Ovary (tissue), 7 donors: ENCODE measurements at regions not wholly inside any gene's neighbourhood (a gene's known extent, or its start where the extent isn't known, plus 50 kb on each side); places are given as distances from the start of the nearest gene placed in this dataset.

ENCODE experiments used
- DNase-seq, 5 donors: peaks; one replicate each; pipeline ENCODE4 v3.0.0-alpha.2; 2019 to 2020
- H3K27ac ChIP-seq, 2 donors: fragments of 200-600 bp; one replicate each; pipeline versions ENCODE4 v1.5.1 to v1.8.0; 2019 to 2022
- H3K27me3 ChIP-seq: fragments of 200-600 bp; one replicate; pipeline ENCODE4 v1.8.0; 2022
- H3K36me3 ChIP-seq: fragments of 200-600 bp; sonication (generic); one replicate; pipeline ENCODE4 v1.5.1; 2019
- H3K4me1 ChIP-seq: one replicate; pipeline ENCODE4 v1.8.1; 2013; ENCODE audit warnings: mild to moderate bottlenecking, moderate library complexity; ENCODE audit not compliant: insufficient read depth
- H3K4me3 ChIP-seq: fragments of 200-600 bp; sonication (generic); one replicate; pipeline ENCODE4 v1.5.1; 2017
- H3K9me3 ChIP-seq, 2 donors: fragments of 200-600 bp in 1 of 2; sonication (generic) in 1 of 2; one replicate each; pipeline versions ENCODE4 v1.5.1 to v1.8.1; 2013 to 2019; ENCODE audit warnings: mild to moderate bottlenecking in 1 of 2, moderate library complexity in 1 of 2
- EP300 ChIP-seq: sonication (generic); formaldehyde crosslinking; IDR thresholded peaks from one replicate; pipeline ENCODE4 v1.6.1; 2017; ENCODE audit warnings: antibody characterized with exemption
- POLR2A ChIP-seq: fragments of 450-650 bp; IDR thresholded peaks from one replicate; pipeline ENCODE4 v1.6.1; 2017; ENCODE audit warnings: antibody characterized with exemption, mild to moderate bottlenecking, moderate library complexity
- WGBS, 3 donors: extraction: QIAGEN DNeasy Blood & Tissue Kit in 1 of 3; methylation state at CpG; one replicate each; pipeline versions ENCODE4 v1.1.5 to v1.1.7; 2013 to 2017; 5-methylcytosine and 5-hydroxymethylcytosine counted together
- intact Hi-C, 4 donors: fragments of 100-400 bp; cut with DNase I; formaldehyde crosslinking; loops; one replicate each; pipeline versions ENCODE4 v1.11.0 to v1.15.1; 2022 to 2023
- TF ChIP-seq, protein P1 (sequence below), 3 donors: fragments of 450-650 bp in 2 of 3; fragments of 200-600 bp in 1 of 3; IDR thresholded peaks; one replicate each; pipeline versions ENCODE4 v1.5.1 to v1.8.0; 2016 to 2022; ENCODE audit warnings: antibody characterized with exemption in 3 of 3, mild to moderate bottlenecking in 1 of 3
- donor health status: DM: no; HTN: no; CAD: no; lungs with moderate emphysema.
- donor health status: DM: no; HTN: no; CAD: no.
- donor health status: Bipolar disorder and iron deficiency.
- donor health status: DM: no; HTN: no; CAD: no.
- donor health status: DM: yes; HTN: yes; CAD: no.

DNA sequence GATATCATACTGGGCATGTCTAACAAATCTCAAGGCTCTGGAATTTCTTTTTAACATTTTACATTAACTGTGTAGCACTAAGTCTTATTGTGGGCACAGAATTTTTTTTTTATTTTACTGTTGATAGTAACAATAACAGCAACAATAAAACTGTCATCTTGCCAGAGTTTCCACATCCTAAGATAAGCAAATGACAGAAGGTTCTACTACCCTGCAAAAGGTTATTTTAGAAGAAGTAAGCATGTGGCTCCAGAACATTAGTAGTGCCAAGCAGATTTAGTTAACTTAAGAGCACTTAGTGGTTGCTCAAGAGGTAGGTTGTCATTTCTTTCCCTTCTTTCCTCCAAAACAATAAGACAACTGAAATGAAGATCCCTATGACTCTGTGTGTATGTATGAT, 743.0 kb upstream of the CBLB start:
- Histone ChIP-seq H3K27ac (no peak overlapping the region), H3K36me3 (no peaks in the 10 kb centered on the region), H3K27me3 (no peaks in the 10 kb centered on the region), H3K4me1 (peaks cover 2% of the 10 kb centered on the region), H3K4me3 (no peak overlapping the region), H3K9me3 (no peaks in the 10 kb centered on the region)
- TF ChIP-seq, protein P1, sequence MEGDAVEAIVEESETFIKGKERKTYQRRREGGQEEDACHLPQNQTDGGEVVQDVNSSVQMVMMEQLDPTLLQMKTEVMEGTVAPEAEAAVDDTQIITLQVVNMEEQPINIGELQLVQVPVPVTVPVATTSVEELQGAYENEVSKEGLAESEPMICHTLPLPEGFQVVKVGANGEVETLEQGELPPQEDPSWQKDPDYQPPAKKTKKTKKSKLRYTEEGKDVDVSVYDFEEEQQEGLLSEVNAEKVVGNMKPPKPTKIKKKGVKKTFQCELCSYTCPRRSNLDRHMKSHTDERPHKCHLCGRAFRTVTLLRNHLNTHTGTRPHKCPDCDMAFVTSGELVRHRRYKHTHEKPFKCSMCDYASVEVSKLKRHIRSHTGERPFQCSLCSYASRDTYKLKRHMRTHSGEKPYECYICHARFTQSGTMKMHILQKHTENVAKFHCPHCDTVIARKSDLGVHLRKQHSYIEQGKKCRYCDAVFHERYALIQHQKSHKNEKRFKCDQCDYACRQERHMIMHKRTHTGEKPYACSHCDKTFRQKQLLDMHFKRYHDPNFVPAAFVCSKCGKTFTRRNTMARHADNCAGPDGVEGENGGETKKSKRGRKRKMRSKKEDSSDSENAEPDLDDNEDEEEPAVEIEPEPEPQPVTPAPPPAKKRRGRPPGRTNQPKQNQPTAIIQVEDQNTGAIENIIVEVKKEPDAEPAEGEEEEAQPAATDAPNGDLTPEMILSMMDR (IDR thresholded peaks at IDR 0.05), result no peak
- TF ChIP-seq EP300 (no peak), POLR2A (no peak)
- no peak for DNase-seq
- intact Hi-C loops, result no loop called here

DNA sequence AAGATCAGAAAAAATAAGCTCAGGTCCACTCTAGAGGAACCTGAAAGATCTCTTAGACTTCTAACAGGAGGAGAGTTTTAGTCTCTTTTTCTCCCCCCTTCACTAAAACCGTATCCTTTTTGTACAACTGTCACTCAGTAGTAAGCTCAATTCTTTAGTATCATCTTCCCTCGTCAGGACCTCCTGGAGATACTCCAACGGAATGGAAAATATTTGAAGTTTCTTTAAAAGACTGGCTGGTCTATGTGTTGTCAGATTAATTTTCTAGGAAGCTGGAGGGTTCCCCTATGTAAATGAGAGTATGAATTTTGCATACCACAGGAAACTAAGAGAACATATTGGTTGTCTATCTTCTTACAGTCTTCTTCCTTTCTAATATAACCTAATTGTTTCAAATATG, 747.7 kb upstream of the CBLB start:
- 66 to 80% (median 78%) methylated on average over 3 of the region's 3 CpGs for WGBS, 3 donors
- Histone ChIP-seq H3K9me3 (no peaks in the 10 kb centered on the region), H3K27me3 (no peaks in the 10 kb centered on the region), H3K27ac (no peak overlapping the region), H3K36me3 (no peaks in the 10 kb centered on the region), H3K4me1 (no peaks in the 10 kb centered on the region), H3K4me3 (no peak overlapping the region)
- intact Hi-C loops, result no loop called here
- TF ChIP-seq POLR2A (no peak), EP300 (no peak)
- TF ChIP-seq, protein P1 (IDR thresholded peaks at IDR 0.05), result no peak
- DNase-seq, result no peak

DNA sequence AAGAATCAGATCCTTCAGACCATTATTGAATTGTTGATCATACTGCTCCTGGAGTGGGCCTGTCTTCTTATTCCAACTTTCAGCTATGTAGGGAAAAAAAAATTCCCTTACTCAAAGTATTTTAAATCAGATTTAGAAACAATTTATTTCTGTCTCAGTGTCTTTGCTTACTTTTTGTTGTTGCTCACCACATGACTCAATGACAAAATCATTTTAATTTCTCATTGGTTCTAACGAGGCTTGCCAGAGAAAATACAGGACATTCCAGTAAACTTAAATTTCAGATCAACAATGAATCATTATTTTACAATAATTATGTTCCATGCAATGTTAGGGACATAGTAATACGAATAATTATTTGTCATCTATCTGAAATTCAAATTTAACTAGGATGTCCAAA, 748.5 kb upstream of the CBLB start:
- Histone ChIP-seq H3K36me3 (no peaks in the 10 kb centered on the region), H3K4me1 (no peaks in the 10 kb centered on the region), H3K4me3 (no peak overlapping the region), H3K9me3 (no peaks in the 10 kb centered on the region), H3K27me3 (no peaks in the 10 kb centered on the region), H3K27ac (no peak overlapping the region)
- intact Hi-C loops, result no loop called here
- DNase-seq, result no peak
- WGBS, 3 donors, result 82 to 84% (median 82%) methylated on average over 2 of the region's 2 CpGs
- TF ChIP-seq, protein P1 (IDR thresholded peaks at IDR 0.05), result no peak
- TF ChIP-seq POLR2A, result no peak

- no peak for DNase-seq
- WGBS, 3 donors, result 93 to 100% (median 99%) methylated on average over 1 of the region's 1 CpG
- no peak overlapping the region for H3K27ac ChIP-seq
- no peak overlapping the region for H3K4me3 ChIP-seq
- H3K36me3 ChIP-seq, result no peaks in the 10 kb centered on the region
- no peaks in the 10 kb centered on the region for H3K9me3 ChIP-seq
- intact Hi-C loops, result no loop called here
- TF ChIP-seq POLR2A, result no peak
- TF ChIP-seq, protein P1 (IDR thresholded peaks at IDR 0.05), result no peak
- TF ChIP-seq EP300, result no peak
- no peaks in the 10 kb centered on the region for H3K27me3 ChIP-seq
- H3K4me1 ChIP-seq, result no peaks in the 10 kb centered on the region
These were observed 751.8 kb upstream of the CBLB start for GRCh38 chr3:106620646-106621045.

DNA sequence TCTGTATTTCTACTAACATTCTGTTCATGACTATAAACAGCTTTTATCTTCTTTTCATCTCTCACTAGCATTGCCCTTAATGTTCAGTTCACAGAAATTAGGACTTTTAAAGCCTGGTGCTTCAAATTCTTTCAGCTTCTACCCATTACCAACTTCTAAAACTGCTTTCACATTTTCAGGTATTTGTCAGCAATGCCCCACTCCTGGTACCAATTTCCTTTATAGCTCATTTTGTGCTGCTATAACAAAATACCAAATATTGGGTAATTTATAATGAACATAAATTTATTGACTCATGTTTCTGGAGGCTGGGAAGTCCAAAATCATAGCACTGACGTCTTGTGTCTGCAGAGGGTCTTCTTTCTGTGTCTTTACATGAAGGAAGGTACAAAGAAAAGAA, 753.1 kb upstream of the CCDC54 start:
- Histone ChIP-seq H3K36me3 (no peaks in the 10 kb centered on the region), H3K27me3 (no peaks in the 10 kb centered on the region), H3K27ac (no peak overlapping the region), H3K4me1 (peaks cover 1% of the 10 kb centered on the region), H3K4me3 (no peak overlapping the region), H3K9me3 (no peaks in the 10 kb centered on the region)
- intact Hi-C loops, result no loop called here
- no peak for TF ChIP-seq POLR2A
- TF ChIP-seq, protein P1 (IDR thresholded peaks at IDR 0.05), result no peak
- no peak for DNase-seq
- 91 to 96% (median 95%) methylated on average over 1 of the region's 1 CpG for WGBS, 3 donors
